Brain microvascular endothelial cell (primary cell): ENCODE measurements at regions not wholly inside any gene's neighbourhood (a gene's known extent, or its start where the extent isn't known, plus 50 kb on each side); places are given as distances from the start of the nearest gene placed in this dataset.

ENCODE experiments used
- DNase-seq: peaks from one replicate; pipeline ENCODE4 v3.0.0-alpha.2; 2020
- H3K27ac ChIP-seq: fragments of 250-450 bp; sonication (Bioruptor Pico); 2 replicates; pipeline ENCODE4 v1.5.1; 2020; ENCODE audit warnings: mild to moderate bottlenecking, moderate library complexity
- H3K27me3 ChIP-seq: fragments of 250-450 bp; sonication (Bioruptor Pico); replicated peaks from 2 replicates; pipeline ENCODE4 v1.5.1; 2020; ENCODE audit warnings: mild to moderate bottlenecking
- H3K36me3 ChIP-seq: fragments of 250-450 bp; sonication (Bioruptor Pico); replicated peaks from 2 replicates; pipeline ENCODE4 v1.5.1; 2020; ENCODE audit warnings: mild to moderate bottlenecking
- H3K4me3 ChIP-seq: 2 replicates; pipeline ENCODE4 v1.5.1; 2011; ENCODE audit warnings: low read depth, mild to moderate bottlenecking, control low read depth, low read length, moderate library complexity
- in situ Hi-C: cut with HindIII; loops from 2 replicates; pipeline ENCODE4 v1.10.0; 2017; ENCODE audit warnings: low sequenced_read_pairs, low pct_ligation_motif_present
- TF ChIP-seq, protein P1 (sequence below): IDR thresholded peaks from 2 replicates; pipeline ENCODE4 v1.5.1; 2011; ENCODE audit warnings: low read depth, mild to moderate bottlenecking, moderate library complexity, low read length, control low read depth, inconsistent platforms; ENCODE audit errors: missing control alignments

DNA sequence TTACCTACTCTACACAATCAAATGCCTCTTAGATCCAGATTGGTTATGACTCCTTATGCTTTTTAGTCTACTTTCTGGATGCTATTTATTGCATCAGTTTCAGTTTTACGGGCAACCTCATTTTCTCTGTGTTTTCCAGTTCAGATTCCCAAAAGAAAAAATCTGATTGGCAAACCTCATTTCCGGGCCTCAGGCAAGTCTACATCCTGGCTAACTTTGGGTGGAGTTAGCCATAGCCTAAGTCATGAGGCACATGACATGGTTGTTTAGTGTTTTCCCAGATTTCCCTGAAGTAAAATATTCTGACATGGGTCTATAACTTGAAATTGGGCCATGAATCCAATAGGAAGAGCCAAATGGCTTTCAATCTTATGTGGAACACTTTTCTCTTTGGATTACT is 339.7 kb downstream of the NUAK1 start:
- no peak for DNase-seq

GRCh38 chr12:105801351-105801750 is 337.4 kb downstream of the NUAK1 start:
- H3K4me3 ChIP-seq = no peak overlapping the region
- in situ Hi-C loops = no loop called here
- TF ChIP-seq, protein P1, sequence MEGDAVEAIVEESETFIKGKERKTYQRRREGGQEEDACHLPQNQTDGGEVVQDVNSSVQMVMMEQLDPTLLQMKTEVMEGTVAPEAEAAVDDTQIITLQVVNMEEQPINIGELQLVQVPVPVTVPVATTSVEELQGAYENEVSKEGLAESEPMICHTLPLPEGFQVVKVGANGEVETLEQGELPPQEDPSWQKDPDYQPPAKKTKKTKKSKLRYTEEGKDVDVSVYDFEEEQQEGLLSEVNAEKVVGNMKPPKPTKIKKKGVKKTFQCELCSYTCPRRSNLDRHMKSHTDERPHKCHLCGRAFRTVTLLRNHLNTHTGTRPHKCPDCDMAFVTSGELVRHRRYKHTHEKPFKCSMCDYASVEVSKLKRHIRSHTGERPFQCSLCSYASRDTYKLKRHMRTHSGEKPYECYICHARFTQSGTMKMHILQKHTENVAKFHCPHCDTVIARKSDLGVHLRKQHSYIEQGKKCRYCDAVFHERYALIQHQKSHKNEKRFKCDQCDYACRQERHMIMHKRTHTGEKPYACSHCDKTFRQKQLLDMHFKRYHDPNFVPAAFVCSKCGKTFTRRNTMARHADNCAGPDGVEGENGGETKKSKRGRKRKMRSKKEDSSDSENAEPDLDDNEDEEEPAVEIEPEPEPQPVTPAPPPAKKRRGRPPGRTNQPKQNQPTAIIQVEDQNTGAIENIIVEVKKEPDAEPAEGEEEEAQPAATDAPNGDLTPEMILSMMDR = no peak
- H3K36me3 ChIP-seq = no peaks in the 10 kb centered on the region
- H3K27me3 ChIP-seq = no peaks in the 10 kb centered on the region
- no peak overlapping the region for H3K27ac ChIP-seq
- DNase-seq = no peak

More for the DNA sequence above, 339.7 kb downstream of the NUAK1 start:
- TF ChIP-seq, protein P1 = no peak
- Histone ChIP-seq H3K4me3 (no peak overlapping the region), H3K27ac (no peak overlapping the region), H3K27me3 (no peaks in the 10 kb centered on the region), H3K36me3 (no peaks in the 10 kb centered on the region)
- in situ Hi-C loops = no loop called here

GRCh38 chr12:105803292-105803691 is 335.5 kb downstream of the NUAK1 start:
- no peak for DNase-seq
- no peak overlapping the region for H3K4me3 ChIP-seq
- no peak overlapping the region for H3K27ac ChIP-seq
- in situ Hi-C loops = no loop called here
- H3K36me3 ChIP-seq = no peaks in the 10 kb centered on the region
- H3K27me3 ChIP-seq = no peaks in the 10 kb centered on the region
- TF ChIP-seq, protein P1 = no peak

DNA sequence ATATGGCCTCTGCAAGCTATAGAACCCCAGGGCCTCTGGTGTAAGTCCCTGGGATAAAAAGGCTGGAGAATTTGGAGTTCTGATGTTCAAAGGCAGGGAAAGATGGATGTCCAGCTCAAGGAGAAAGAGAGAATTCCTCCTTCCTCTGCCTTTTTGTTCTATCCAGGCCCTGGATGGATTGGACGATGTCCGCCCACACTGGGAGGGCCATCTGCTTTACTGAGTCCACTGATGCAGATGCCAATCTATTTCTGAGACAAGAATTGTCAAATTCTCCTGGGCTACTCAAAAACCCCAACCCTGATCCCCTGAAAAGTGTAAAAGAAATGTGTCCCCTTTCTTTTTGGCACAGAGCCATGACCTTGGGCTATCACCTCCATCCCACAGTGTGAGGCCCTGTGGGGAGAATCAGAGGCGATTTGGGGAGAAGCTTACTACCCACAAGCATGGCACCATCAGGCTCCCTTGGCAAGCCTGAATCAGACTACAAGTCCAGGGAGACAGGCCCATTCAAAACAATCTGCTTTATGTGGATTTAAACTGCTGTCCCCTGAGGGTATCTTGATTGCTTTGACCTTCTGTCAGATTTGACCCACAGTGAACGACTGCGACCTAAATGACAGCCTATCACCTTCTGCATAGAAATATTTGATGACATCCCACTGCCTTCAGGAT is 334.0 kb downstream of the NUAK1 start:
- in situ Hi-C loops = no loop called here
- no peak overlapping the region for H3K4me3 ChIP-seq
- H3K27me3 ChIP-seq = no peaks in the 10 kb centered on the region
- H3K27ac ChIP-seq = no peak overlapping the region
- TF ChIP-seq, protein P1 = no peak
- no peaks in the 10 kb centered on the region for H3K36me3 ChIP-seq
- DNase-seq = no peak

- no peaks in the 10 kb centered on the region for H3K27me3 ChIP-seq
- TF ChIP-seq, protein P1 = no peak
- no peaks in the 10 kb centered on the region for H3K36me3 ChIP-seq
- no peak overlapping the region for H3K4me3 ChIP-seq
- no peak for DNase-seq
- H3K27ac ChIP-seq = no peak overlapping the region
- in situ Hi-C loops = no loop called here
Observed at GRCh38 chr12:105805730-105806399, 332.9 kb downstream of the NUAK1 start.
